ENCODE measurements at regions not wholly inside any gene's neighbourhood (a gene's known extent, or its start where the extent isn't known, plus 50 kb on each side); places are given as distances from the start of the nearest gene placed in this dataset.

- intact Hi-C loops (cut with micrococcal nuclease) = no loop called here
- Mint-ChIP-seq H3K4me1 (no peaks in the 10 kb centered on the region), H3K4me3 (no peak overlapping the region), H3K9me3 (peaks cover 0 to 8% (median 2%) of the 10 kb centered on the region in 7 donors), H3K27ac (no peak overlapping the region), H3K36me3 (no peaks in the 10 kb centered on the region), H3K27me3 (ENCODE audit: low read depth in 3 of 3) (no peaks in the 10 kb centered on the region)
- Histone ChIP-seq H3K79me2 (ENCODE audit: insufficient read depth, low read length) (no peaks in the 10 kb centered on the region), H3K36me3 (replicated peaks in 1 of 2; ENCODE audit: control insufficient read depth in 1 of 2, insufficient read depth in 2 of 2, low read length in 2 of 2) (no peaks in the 10 kb centered on the region), H3K9ac (ENCODE audit: insufficient read depth, low read length, poor library complexity, severe bottlenecking) (no peak overlapping the region), H4K20me1 (ENCODE audit: insufficient read depth, low read length) (no peaks in the 10 kb centered on the region), H3K9me3 (replicated peaks in 1 of 2; ENCODE audit: control insufficient read depth in 1 of 2, insufficient read depth in 1 of 2, low read length in 2 of 2) (no peaks in the 10 kb centered on the region), H3K27ac (ENCODE audit: low read depth in 1 of 2, low read length in 2 of 2) (no peak overlapping the region), H3K4me3 (replicated peaks in 1 of 3; ENCODE audit: low read depth in 2 of 3, low read length in 3 of 3) (no peak overlapping the region), H3K4me2 (replicated peaks; ENCODE audit: extremely low read depth, low read length, poor library complexity, severe bottlenecking) (no peak overlapping the region), H3K27me3 (ENCODE audit: control insufficient read depth in 2 of 2, insufficient read depth in 2 of 2, low read length in 2 of 2) (no peaks in the 10 kb centered on the region), H2AFZ (ENCODE audit: insufficient read depth, low read depth, low read length, poor library complexity, severe bottlenecking) (no peak overlapping the region), H3K4me1 (ENCODE audit: control insufficient read depth in 1 of 2, insufficient read depth in 2 of 2, low read length in 2 of 2) (no peaks in the 10 kb centered on the region)
- TF ChIP-seq CTCF (IDR thresholded peaks at IDR 0.05) = no peak
- DNase-seq = no peak
- WGBS (ENCODE audit: insufficient coverage) = no CpG with 5 or more reads among the region's 3 CpGs
Measured at GRCh38 chr3:144151983-144152382, 180.4 kb downstream of the DIPK2A start.

- H3K4me3 ChIP-seq (replicated peaks in 1 of 3; ENCODE audit: low read depth in 2 of 3, low read length in 3 of 3) = no peak overlapping the region
- no peaks in the 10 kb centered on the region for H3K27me3 ChIP-seq (ENCODE audit: control insufficient read depth in 2 of 2, insufficient read depth in 2 of 2, low read length in 2 of 2)
- no peak overlapping the region for H3K9ac ChIP-seq (ENCODE audit: insufficient read depth, low read length, poor library complexity, severe bottlenecking)
- no peaks in the 10 kb centered on the region for H4K20me1 ChIP-seq (ENCODE audit: insufficient read depth, low read length)
- H3K4me2 ChIP-seq (replicated peaks; ENCODE audit: extremely low read depth, low read length, poor library complexity, severe bottlenecking) = no peak overlapping the region
- H3K27ac ChIP-seq (ENCODE audit: low read depth in 1 of 2, low read length in 2 of 2) = no peak overlapping the region
- H3K4me1 Mint-ChIP-seq = no peaks in the 10 kb centered on the region
- H3K9me3 ChIP-seq (replicated peaks in 1 of 2; ENCODE audit: control insufficient read depth in 1 of 2, insufficient read depth in 1 of 2, low read length in 2 of 2) = peaks cover 3 to 6% of the 10 kb centered on the region in 2 donors
- no peaks in the 10 kb centered on the region for H3K79me2 ChIP-seq (ENCODE audit: insufficient read depth, low read length)
- H3K36me3 ChIP-seq (replicated peaks in 1 of 2; ENCODE audit: control insufficient read depth in 1 of 2, insufficient read depth in 2 of 2, low read length in 2 of 2) = no peaks in the 10 kb centered on the region
- H3K4me1 ChIP-seq (ENCODE audit: control insufficient read depth in 1 of 2, insufficient read depth in 2 of 2, low read length in 2 of 2) = no peaks in the 10 kb centered on the region
- intact Hi-C loops (cut with micrococcal nuclease) = no loop called here
- no peak overlapping the region for H3K27ac Mint-ChIP-seq
- H2AFZ ChIP-seq (ENCODE audit: insufficient read depth, low read depth, low read length, poor library complexity, severe bottlenecking) = no peak overlapping the region
- TF ChIP-seq CTCF (IDR thresholded peaks at IDR 0.05) = no peak
- H3K36me3 Mint-ChIP-seq = no peaks in the 10 kb centered on the region
- peaks cover 0 to 12% (median 7%) of the 10 kb centered on the region in 7 donors for H3K9me3 Mint-ChIP-seq
- H3K27me3 Mint-ChIP-seq (ENCODE audit: low read depth in 3 of 3) = peaks cover 0 to 2% (median 0%) of the 10 kb centered on the region in 3 donors
- no peak overlapping the region for H3K4me3 Mint-ChIP-seq
- DNase-seq = no peak
Measured at GRCh38 chr3:144160627-144161026, 189.0 kb downstream of the DIPK2A start.

Data from CD14-positive monocyte (primary cell).